ENCODE measurements at regions not wholly inside any gene's neighbourhood (a gene's known extent, or its start where the extent isn't known, plus 50 kb on each side); places are given as distances from the start of the nearest gene placed in this dataset.

DNA sequence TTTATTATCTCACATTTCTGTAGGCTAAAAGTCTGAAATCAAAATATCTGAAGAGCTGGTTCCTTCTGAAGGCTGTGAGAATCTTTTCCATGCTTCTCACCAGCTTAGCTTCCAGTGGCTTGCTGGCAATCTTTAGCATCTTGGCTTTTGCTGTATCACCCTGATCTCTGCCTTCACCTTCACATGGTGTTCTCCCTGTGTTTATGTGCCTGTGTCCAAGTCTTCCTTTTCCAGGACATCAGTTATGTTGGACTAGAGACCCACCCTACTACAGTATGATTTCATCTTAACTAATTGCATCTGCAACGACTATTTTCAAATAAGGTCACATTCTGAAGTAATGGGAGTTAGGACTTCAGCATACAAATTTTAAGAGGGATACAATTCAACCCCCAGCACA is 772.3 kb upstream of the ADAMTS5 start:
- H3K4me1 ChIP-seq (ENCODE audit: control insufficient read depth in 1 of 2, low read depth in 2 of 2): peaks cover 0 to 9% of the 10 kb centered on the region in 2 donors
- TF ChIP-seq, protein P1, sequence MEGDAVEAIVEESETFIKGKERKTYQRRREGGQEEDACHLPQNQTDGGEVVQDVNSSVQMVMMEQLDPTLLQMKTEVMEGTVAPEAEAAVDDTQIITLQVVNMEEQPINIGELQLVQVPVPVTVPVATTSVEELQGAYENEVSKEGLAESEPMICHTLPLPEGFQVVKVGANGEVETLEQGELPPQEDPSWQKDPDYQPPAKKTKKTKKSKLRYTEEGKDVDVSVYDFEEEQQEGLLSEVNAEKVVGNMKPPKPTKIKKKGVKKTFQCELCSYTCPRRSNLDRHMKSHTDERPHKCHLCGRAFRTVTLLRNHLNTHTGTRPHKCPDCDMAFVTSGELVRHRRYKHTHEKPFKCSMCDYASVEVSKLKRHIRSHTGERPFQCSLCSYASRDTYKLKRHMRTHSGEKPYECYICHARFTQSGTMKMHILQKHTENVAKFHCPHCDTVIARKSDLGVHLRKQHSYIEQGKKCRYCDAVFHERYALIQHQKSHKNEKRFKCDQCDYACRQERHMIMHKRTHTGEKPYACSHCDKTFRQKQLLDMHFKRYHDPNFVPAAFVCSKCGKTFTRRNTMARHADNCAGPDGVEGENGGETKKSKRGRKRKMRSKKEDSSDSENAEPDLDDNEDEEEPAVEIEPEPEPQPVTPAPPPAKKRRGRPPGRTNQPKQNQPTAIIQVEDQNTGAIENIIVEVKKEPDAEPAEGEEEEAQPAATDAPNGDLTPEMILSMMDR (IDR thresholded peaks at IDR 0.05): no peak
- ATAC-seq (ENCODE audit: insufficient number of reproducible peaks, low FRiP score, low read depth) (no peak), DNase-seq (ENCODE audit: low spot score) (no peak)
- no peak overlapping the region for H3K4me3 ChIP-seq
- H3K27me3 ChIP-seq (replicated peaks; ENCODE audit: insufficient read depth): no peaks in the 10 kb centered on the region
- no peak overlapping the region for H3K27ac ChIP-seq
- no peaks in the 10 kb centered on the region for H3K9me3 ChIP-seq
- no peaks in the 10 kb centered on the region for H3K36me3 ChIP-seq

DNA sequence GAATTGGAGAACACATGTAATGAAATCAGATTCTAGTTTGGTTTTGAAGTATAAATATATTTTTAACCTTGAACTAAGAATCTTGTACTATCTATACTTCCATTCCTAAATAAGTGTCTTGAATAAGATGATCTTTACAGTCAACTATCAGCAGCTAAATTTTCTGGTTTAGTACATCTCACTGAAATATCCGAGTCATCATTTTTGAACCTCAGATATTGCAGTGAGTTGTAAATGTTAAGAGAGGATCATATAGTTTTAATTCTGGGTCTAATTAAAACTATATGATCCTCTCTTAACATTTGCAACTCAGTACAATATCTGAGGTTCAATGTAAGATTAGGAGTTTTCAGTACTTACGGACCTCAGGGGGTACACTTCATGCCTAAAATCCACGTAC is 768.8 kb upstream of the ADAMTS5 start:
- H3K9me3 ChIP-seq: no peaks in the 10 kb centered on the region
- DNase-seq (ENCODE audit: low spot score) (no peak), ATAC-seq (ENCODE audit: insufficient number of reproducible peaks, low FRiP score, low read depth) (no peak)
- no peak overlapping the region for H3K27ac ChIP-seq
- H3K36me3 ChIP-seq: no peaks in the 10 kb centered on the region
- H3K27me3 ChIP-seq (replicated peaks; ENCODE audit: insufficient read depth): no peaks in the 10 kb centered on the region
- no peaks in the 10 kb centered on the region for H3K4me1 ChIP-seq (ENCODE audit: control insufficient read depth in 1 of 2, low read depth in 2 of 2)
- no peak overlapping the region for H3K4me3 ChIP-seq
- TF ChIP-seq, protein P1 (IDR thresholded peaks at IDR 0.05): no peak

DNA sequence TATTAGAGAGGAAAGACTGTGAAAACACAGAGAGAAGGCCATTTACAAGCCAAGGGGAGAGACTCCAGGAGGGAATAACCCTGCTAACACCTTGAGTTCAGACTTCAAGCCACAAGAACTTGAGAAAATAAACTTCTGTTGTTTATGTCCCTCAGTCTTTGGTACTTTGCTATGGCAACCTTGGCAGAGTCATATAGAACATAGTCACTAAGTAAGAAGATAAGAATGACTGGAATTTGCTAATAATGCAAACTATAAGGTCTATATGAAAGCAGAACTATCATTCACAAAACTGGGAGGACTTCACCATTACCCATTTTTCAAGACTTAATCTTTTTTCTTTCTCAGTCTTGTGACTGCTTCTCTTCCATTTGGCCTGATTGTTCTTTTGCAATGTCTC is 767.3 kb upstream of the ADAMTS5 start:
- ATAC-seq (ENCODE audit: insufficient number of reproducible peaks, low FRiP score, low read depth): no peak
- no peaks in the 10 kb centered on the region for H3K9me3 ChIP-seq
- H3K27me3 ChIP-seq (replicated peaks; ENCODE audit: insufficient read depth): no peaks in the 10 kb centered on the region
- no peaks in the 10 kb centered on the region for H3K36me3 ChIP-seq
- no peak overlapping the region for H3K27ac ChIP-seq
- TF ChIP-seq, protein P1 (IDR thresholded peaks at IDR 0.05): no peak
- no peak for DNase-seq (ENCODE audit: low spot score)
- H3K4me3 ChIP-seq: no peak overlapping the region
- H3K4me1 ChIP-seq (ENCODE audit: control insufficient read depth in 1 of 2, low read depth in 2 of 2): no peaks in the 10 kb centered on the region

DNA sequence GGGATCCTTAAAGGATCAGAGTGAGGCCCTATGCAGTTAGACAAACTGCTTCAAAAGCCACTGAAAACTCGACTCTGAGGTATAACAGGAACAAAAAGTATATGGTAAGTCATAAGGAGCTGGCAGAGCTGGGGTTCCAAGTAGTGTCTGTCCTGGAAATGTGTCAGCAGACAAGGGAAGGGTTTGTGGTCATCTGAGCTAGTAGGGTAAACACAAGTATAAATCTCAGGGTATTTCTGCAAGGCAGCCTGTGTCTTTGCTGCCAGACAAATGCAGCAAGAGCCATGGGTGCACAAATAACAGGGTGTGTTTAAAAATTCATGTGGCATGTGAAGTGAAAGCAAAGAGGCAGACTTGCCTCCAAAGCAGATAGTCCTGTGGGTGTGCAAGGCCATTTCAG is 759.0 kb upstream of the ADAMTS5 start:
- Histone ChIP-seq H3K4me3 (no peak overlapping the region), H3K9me3 (no peaks in the 10 kb centered on the region), H3K36me3 (no peaks in the 10 kb centered on the region), H3K27ac (no peak overlapping the region), H3K4me1 (ENCODE audit: control insufficient read depth in 1 of 2, low read depth in 2 of 2) (no peaks in the 10 kb centered on the region), H3K27me3 (replicated peaks; ENCODE audit: insufficient read depth) (no peaks in the 10 kb centered on the region)
- no peak for DNase-seq (ENCODE audit: low spot score)
- TF ChIP-seq, protein P1 (IDR thresholded peaks at IDR 0.05): no peak
- ATAC-seq (ENCODE audit: insufficient number of reproducible peaks, low FRiP score, low read depth): no peak

DNA sequence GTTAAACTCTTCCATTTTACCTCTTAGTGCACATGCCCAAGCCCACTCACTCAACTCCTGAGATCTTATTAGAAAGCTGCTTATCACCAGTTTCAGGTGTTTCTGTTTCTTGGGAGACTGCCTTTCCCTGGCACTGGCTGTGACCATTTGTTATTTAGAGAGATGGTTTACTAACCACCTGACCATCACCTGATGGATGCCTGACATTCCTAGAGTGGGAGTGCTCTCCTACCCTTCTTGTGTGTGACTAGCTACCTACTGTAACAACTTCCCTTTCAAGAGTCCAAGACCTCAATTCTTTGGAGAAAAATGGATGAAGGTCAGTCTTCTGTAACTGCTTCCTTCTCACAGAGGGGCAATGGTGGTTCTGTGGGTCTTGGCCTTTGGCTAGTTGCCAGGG is 755.2 kb upstream of the ADAMTS5 start:
- DNase-seq (ENCODE audit: low spot score) (no peak), ATAC-seq (ENCODE audit: insufficient number of reproducible peaks, low FRiP score, low read depth) (no peak)
- no peaks in the 10 kb centered on the region for H3K4me1 ChIP-seq (ENCODE audit: control insufficient read depth in 1 of 2, low read depth in 2 of 2)
- H3K9me3 ChIP-seq: no peaks in the 10 kb centered on the region
- H3K36me3 ChIP-seq: no peaks in the 10 kb centered on the region
- H3K4me3 ChIP-seq: no peak overlapping the region
- TF ChIP-seq, protein P1 (IDR thresholded peaks at IDR 0.05): no peak
- H3K27me3 ChIP-seq (replicated peaks; ENCODE audit: insufficient read depth): no peaks in the 10 kb centered on the region
- no peak overlapping the region for H3K27ac ChIP-seq

Measured in thoracic aorta (tissue), 2 donors.